ENCODE measurements at regions not wholly inside any gene's neighbourhood (a gene's known extent, or its start where the extent isn't known, plus 50 kb on each side); places are given as distances from the start of the nearest gene placed in this dataset.

GRCh38 chr1:29993950-29994349, 729.4 kb downstream of the MATN1 start:
- H3K4me3 ChIP-seq, result no peak overlapping the region
- Mint-ChIP-seq H3K27ac (no peak overlapping the region), H3K4me3 (no peak overlapping the region), H3K36me3 (no peaks in the 10 kb centered on the region), H3K27me3 (ENCODE audit: insufficient read depth, low read depth) (no peaks in the 10 kb centered on the region), H3K9me3 (peaks cover 11% of the 10 kb centered on the region), H3K4me1 (no peaks in the 10 kb centered on the region)
- no peak overlapping the region for H3K27ac ChIP-seq
- H3K4me1 ChIP-seq, result no peaks in the 10 kb centered on the region
- H3K36me3 ChIP-seq, result peaks cover 5% of the 10 kb centered on the region
- no peaks in the 10 kb centered on the region for H3K79me2 ChIP-seq (ENCODE audit: low read depth)
- no peak overlapping the region for H3K4me2 ChIP-seq
- no peaks in the 10 kb centered on the region for H3K27me3 ChIP-seq
- no peak overlapping the region for H3K9ac ChIP-seq
- H3K9me3 ChIP-seq (ENCODE audit: low read depth), result no peaks in the 10 kb centered on the region
- no peak for DNase-seq (ENCODE audit: low spot score)
- H3F3A ChIP-seq (ENCODE audit: low read depth), result no peaks in the 10 kb centered on the region
- H2AFZ ChIP-seq (replicated peaks), result no peak overlapping the region
- H4K20me1 ChIP-seq (ENCODE audit: low read depth), result no peaks in the 10 kb centered on the region
- TF ChIP-seq EZH2 (IDR thresholded peaks at IDR 0.05), result no peak
- TF ChIP-seq EZH2phosphoT487 (IDR thresholded peaks at IDR 0.05), result no peak
- TF ChIP-seq, protein P1, sequence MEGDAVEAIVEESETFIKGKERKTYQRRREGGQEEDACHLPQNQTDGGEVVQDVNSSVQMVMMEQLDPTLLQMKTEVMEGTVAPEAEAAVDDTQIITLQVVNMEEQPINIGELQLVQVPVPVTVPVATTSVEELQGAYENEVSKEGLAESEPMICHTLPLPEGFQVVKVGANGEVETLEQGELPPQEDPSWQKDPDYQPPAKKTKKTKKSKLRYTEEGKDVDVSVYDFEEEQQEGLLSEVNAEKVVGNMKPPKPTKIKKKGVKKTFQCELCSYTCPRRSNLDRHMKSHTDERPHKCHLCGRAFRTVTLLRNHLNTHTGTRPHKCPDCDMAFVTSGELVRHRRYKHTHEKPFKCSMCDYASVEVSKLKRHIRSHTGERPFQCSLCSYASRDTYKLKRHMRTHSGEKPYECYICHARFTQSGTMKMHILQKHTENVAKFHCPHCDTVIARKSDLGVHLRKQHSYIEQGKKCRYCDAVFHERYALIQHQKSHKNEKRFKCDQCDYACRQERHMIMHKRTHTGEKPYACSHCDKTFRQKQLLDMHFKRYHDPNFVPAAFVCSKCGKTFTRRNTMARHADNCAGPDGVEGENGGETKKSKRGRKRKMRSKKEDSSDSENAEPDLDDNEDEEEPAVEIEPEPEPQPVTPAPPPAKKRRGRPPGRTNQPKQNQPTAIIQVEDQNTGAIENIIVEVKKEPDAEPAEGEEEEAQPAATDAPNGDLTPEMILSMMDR (IDR thresholded peaks at IDR 0.05), result no peak

DNA sequence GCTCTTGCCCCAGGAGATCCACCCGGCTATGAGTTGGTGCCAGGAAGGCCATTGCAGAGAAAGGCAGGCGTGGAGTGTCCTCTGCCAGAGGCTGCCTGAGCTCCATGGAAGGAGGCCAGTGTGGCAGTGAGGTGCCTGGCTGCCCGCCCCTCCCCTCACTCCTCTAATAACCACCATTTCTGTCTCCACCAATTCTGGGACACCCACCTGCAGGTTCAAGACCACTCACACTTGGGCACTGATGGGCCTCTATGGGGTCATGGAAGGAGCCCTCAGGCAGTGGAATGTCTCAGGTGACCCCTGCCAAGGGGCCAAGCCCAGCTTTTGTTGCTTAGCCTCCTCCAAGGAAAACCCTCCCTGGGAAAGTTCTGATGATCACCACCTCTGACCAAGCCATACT, 731.6 kb downstream of the MATN1 start:
- Mint-ChIP-seq H3K4me3 (no peak overlapping the region), H3K4me1 (peaks cover 4% of the 10 kb centered on the region), H3K9me3 (peaks cover 11% of the 10 kb centered on the region), H3K27me3 (ENCODE audit: insufficient read depth, low read depth) (no peaks in the 10 kb centered on the region), H3K36me3 (no peaks in the 10 kb centered on the region), H3K27ac (no peak overlapping the region)
- H3K9me3 ChIP-seq (ENCODE audit: low read depth), result no peaks in the 10 kb centered on the region
- no peak overlapping the region for H3K27ac ChIP-seq
- H3K4me1 ChIP-seq, result no peaks in the 10 kb centered on the region
- no peak overlapping the region for H3K4me2 ChIP-seq
- no peaks in the 10 kb centered on the region for H4K20me1 ChIP-seq (ENCODE audit: low read depth)
- TF ChIP-seq, protein P1 (IDR thresholded peaks at IDR 0.05), result no peak
- TF ChIP-seq EZH2 (IDR thresholded peaks at IDR 0.05) (no peak), EZH2phosphoT487 (IDR thresholded peaks at IDR 0.05) (no peak)
- no peaks in the 10 kb centered on the region for H3K79me2 ChIP-seq (ENCODE audit: low read depth)
- DNase-seq (ENCODE audit: low spot score), result no peak
- no peak overlapping the region for H2AFZ ChIP-seq (replicated peaks)
- no peaks in the 10 kb centered on the region for H3K27me3 ChIP-seq
- peaks cover 5% of the 10 kb centered on the region for H3K36me3 ChIP-seq
- no peak overlapping the region for H3K4me3 ChIP-seq
- no peaks in the 10 kb centered on the region for H3F3A ChIP-seq (ENCODE audit: low read depth)
- no peak overlapping the region for H3K9ac ChIP-seq

- no peak overlapping the region for H3K4me2 ChIP-seq
- Mint-ChIP-seq H3K27me3 (ENCODE audit: insufficient read depth, low read depth) (no peaks in the 10 kb centered on the region), H3K4me1 (peaks cover 5% of the 10 kb centered on the region), H3K9me3 (peaks cover 11% of the 10 kb centered on the region), H3K27ac (no peak overlapping the region), H3K36me3 (no peaks in the 10 kb centered on the region), H3K4me3 (no peak overlapping the region)
- TF ChIP-seq EZH2 (IDR thresholded peaks at IDR 0.05), result no peak
- TF ChIP-seq EZH2phosphoT487 (IDR thresholded peaks at IDR 0.05), result no peak
- TF ChIP-seq, protein P1 (IDR thresholded peaks at IDR 0.05), result no peak
- H4K20me1 ChIP-seq (ENCODE audit: low read depth), result no peaks in the 10 kb centered on the region
- no peak overlapping the region for H3K4me3 ChIP-seq
- peak; percentile 64 for DNase-seq (ENCODE audit: low spot score)
- H3K9me3 ChIP-seq (ENCODE audit: low read depth), result no peaks in the 10 kb centered on the region
- H2AFZ ChIP-seq (replicated peaks), result no peak overlapping the region
- no peaks in the 10 kb centered on the region for H3K4me1 ChIP-seq
- no peaks in the 10 kb centered on the region for H3F3A ChIP-seq (ENCODE audit: low read depth)
- H3K79me2 ChIP-seq (ENCODE audit: low read depth), result no peaks in the 10 kb centered on the region
- no peak overlapping the region for H3K9ac ChIP-seq
- H3K36me3 ChIP-seq, result peaks cover 5% of the 10 kb centered on the region
- no peaks in the 10 kb centered on the region for H3K27me3 ChIP-seq
- no peak overlapping the region for H3K27ac ChIP-seq
Measured at GRCh38 chr1:29991025-29991424, 732.4 kb downstream of the MATN1 start.

All from neural progenitor cell (in vitro differentiated cells).